Small intestine (tissue), 7 donors: ENCODE measurements at regions not wholly inside any gene's neighbourhood (a gene's known extent, or its start where the extent isn't known, plus 50 kb on each side); places are given as distances from the start of the nearest gene placed in this dataset.
"Not testable (repeated sequence)": the region's sequence is repeated elsewhere in the genome, so short reads cannot be mapped to it uniquely, and the experiment has no call there.

Source experiments
- DNase-seq, 2 donors: peaks; one replicate each; pipeline versions ENCODE4 v3.0.0 to v3.0.0-alpha.2; 2013
- FAIRE-seq: peaks from 2 replicates; lab custom pipeline; 2012; peaks lifted over from hg19 to GRCh38; lab: Jason Lieb, UNC
- H3K27ac ChIP-seq, 3 donors: one replicate each; pipeline ENCODE4 v1.5.1; 2013; ENCODE audit warnings: low read length in 2 of 3, mild to moderate bottlenecking in 2 of 3, control low read depth in 1 of 3, inconsistent platforms in 1 of 3, low read depth in 1 of 3, moderate library complexity in 1 of 3
- H3K27me3 ChIP-seq, 3 donors: one replicate each; pipeline ENCODE4 v1.6.1; 2013; ENCODE audit warnings: low read length in 3 of 3, inconsistent platforms in 1 of 3; ENCODE audit not compliant: control insufficient read depth in 3 of 3, insufficient read depth in 3 of 3
- H3K36me3 ChIP-seq, 3 donors: one replicate each; pipeline ENCODE4 v1.6.1; 2013; ENCODE audit warnings: low read length in 3 of 3, inconsistent platforms in 1 of 3, low read depth in 1 of 3, mild to moderate bottlenecking in 1 of 3, moderate library complexity in 1 of 3; ENCODE audit not compliant: control insufficient read depth in 3 of 3, insufficient read depth in 2 of 3
- H3K4me1 ChIP-seq, 3 donors: one replicate each; pipeline ENCODE4 v1.6.1; 2013; ENCODE audit warnings: low read length in 2 of 3, inconsistent platforms in 1 of 3, low read depth in 1 of 3, mild to moderate bottlenecking in 1 of 3, moderate library complexity in 1 of 3; ENCODE audit not compliant: control insufficient read depth in 3 of 3, insufficient read depth in 2 of 3
- H3K4me3 ChIP-seq, 3 donors: one replicate each; pipeline ENCODE4 v1.5.1; 2013; ENCODE audit warnings: low read length in 3 of 3, control low read depth in 1 of 3, inconsistent platforms in 1 of 3, low read depth in 1 of 3, mild to moderate bottlenecking in 1 of 3, moderate library complexity in 1 of 3
- H3K9me3 ChIP-seq, 2 donors: one replicate each; pipeline ENCODE4 v1.6.1; 2013; ENCODE audit warnings: low read depth in 1 of 2, low read length in 1 of 2; ENCODE audit not compliant: control insufficient read depth in 2 of 2, insufficient read depth in 1 of 2
- WGBS, 3 donors: extraction: QIAGEN DNeasy Blood & Tissue Kit; methylation state at CpG; one replicate each; pipeline ENCODE4 v1.1.7; 2013; 5-methylcytosine and 5-hydroxymethylcytosine counted together
- donor health status: healthy with polysubstance abuse.
- donor health status: control.
- donor health status: control.
- donor health status: Bipolar disorder and iron deficiency.
- donor health status: healthy.

GRCh38 chr12:86712425-86712843 is 456.2 kb upstream of the MGAT4C start:
- peaks cover 0 to 12% of the 10 kb centered on the region in 2 donors for H3K9me3 ChIP-seq
- H3K4me1 ChIP-seq = no peaks in the 10 kb centered on the region
- DNase-seq (no peak), FAIRE-seq (no peak)
- H3K27me3 ChIP-seq = no peaks in the 10 kb centered on the region
- H3K4me3 ChIP-seq = no peak overlapping the region
- H3K36me3 ChIP-seq = no peaks in the 10 kb centered on the region
- H3K27ac ChIP-seq = no peak overlapping the region
- 57 to 65% (median 58%) methylated on average over 4 of the region's 4 CpGs for WGBS, 3 donors

GRCh38 chr12:86711731-86712130 is 455.5 kb upstream of the MGAT4C start:
- H3K27me3 ChIP-seq = no peaks in the 10 kb centered on the region
- H3K4me1 ChIP-seq = no peaks in the 10 kb centered on the region
- DNase-seq (no peak), FAIRE-seq (no peak)
- no peak overlapping the region for H3K27ac ChIP-seq
- 44 to 63% (median 51%) methylated on average over 1 of the region's 1 CpG for WGBS, 3 donors
- H3K36me3 ChIP-seq = no peaks in the 10 kb centered on the region
- H3K4me3 ChIP-seq = no peak overlapping the region
- peaks cover 0 to 13% of the 10 kb centered on the region in 2 donors for H3K9me3 ChIP-seq

GRCh38 chr12:86710109-86710508 is 453.9 kb upstream of the MGAT4C start:
- FAIRE-seq (no peak), DNase-seq (no peak)
- no peaks in the 10 kb centered on the region for H3K4me1 ChIP-seq

GRCh38 chr12:86709017-86709416 is 452.8 kb upstream of the MGAT4C start:
- not testable (repeated sequence) for H3K27ac ChIP-seq, H3K4me3 ChIP-seq, DNase-seq, H3K36me3 ChIP-seq, FAIRE-seq, H3K4me1 ChIP-seq, H3K27me3 ChIP-seq
- 49 to 67% (median 52%) methylated on average over 3 of the region's 3 CpGs for WGBS, 3 donors
- peaks cover 0 to 13% of the 10 kb centered on the region in 2 donors for H3K9me3 ChIP-seq

More at GRCh38 chr12:86710109-86710508, 453.9 kb upstream of the MGAT4C start:
- Histone ChIP-seq H3K27ac (no peak overlapping the region), H3K27me3 (no peaks in the 10 kb centered on the region), H3K4me3 (no peak overlapping the region), H3K9me3 (peaks cover 0 to 13% of the 10 kb centered on the region in 2 donors), H3K36me3 (no peaks in the 10 kb centered on the region)

GRCh38 chr12:86698641-86698980 is 442.4 kb upstream of the MGAT4C start:
- H3K27ac ChIP-seq = no peak overlapping the region
- H3K4me3 ChIP-seq = no peak overlapping the region
- H3K9me3 ChIP-seq = no peaks in the 10 kb centered on the region
- DNase-seq = no peak
- WGBS, 3 donors = 50 to 61% (median 59%) methylated on average over 2 of the region's 2 CpGs
- no peaks in the 10 kb centered on the region for H3K36me3 ChIP-seq
- no peaks in the 10 kb centered on the region for H3K27me3 ChIP-seq
- no peaks in the 10 kb centered on the region for H3K4me1 ChIP-seq
- no peak for FAIRE-seq

GRCh38 chr12:86697916-86698640 is 441.9 kb upstream of the MGAT4C start:
- H3K4me3 ChIP-seq = no peak overlapping the region
- H3K36me3 ChIP-seq = no peaks in the 10 kb centered on the region
- H3K9me3 ChIP-seq = no peaks in the 10 kb centered on the region
- no peak overlapping the region for H3K27ac ChIP-seq
- FAIRE-seq = no peak
- DNase-seq = no peak
- H3K4me1 ChIP-seq = no peaks in the 10 kb centered on the region
- 75 to 86% (median 80%) methylated on average over 2 of the region's 2 CpGs for WGBS, 3 donors
- H3K27me3 ChIP-seq = no peaks in the 10 kb centered on the region

GRCh38 chr12:86683568-86684304 is 427.5 kb upstream of the MGAT4C start:
- no peak for DNase-seq
- Histone ChIP-seq H3K4me1 (no peaks in the 10 kb centered on the region), H3K9me3 (no peaks in the 10 kb centered on the region), H3K36me3 (no peaks in the 10 kb centered on the region), H3K4me3 (no peak overlapping the region), H3K27me3 (no peaks in the 10 kb centered on the region), H3K27ac (no peak overlapping the region)
- WGBS, 3 donors = 54 to 62% (median 55%) methylated on average over 6 of the region's 6 CpGs
- FAIRE-seq = no peak

GRCh38 chr12:86681060-86681459 is 424.9 kb upstream of the MGAT4C start:
- 11 to 33% (median 23%) methylated on average over 1 of the region's 1 CpG for WGBS, 3 donors
- FAIRE-seq (peak; percentile 61), DNase-seq (no peak)
- Histone ChIP-seq H3K4me1 (no peaks in the 10 kb centered on the region), H3K9me3 (no peaks in the 10 kb centered on the region), H3K27ac (no peak overlapping the region), H3K27me3 (no peaks in the 10 kb centered on the region), H3K36me3 (no peaks in the 10 kb centered on the region), H3K4me3 (no peak overlapping the region)
